ENCODE measurements at regions not wholly inside any gene's neighbourhood (a gene's known extent, or its start where the extent isn't known, plus 50 kb on each side); places are given as distances from the start of the nearest gene placed in this dataset.

DNA sequence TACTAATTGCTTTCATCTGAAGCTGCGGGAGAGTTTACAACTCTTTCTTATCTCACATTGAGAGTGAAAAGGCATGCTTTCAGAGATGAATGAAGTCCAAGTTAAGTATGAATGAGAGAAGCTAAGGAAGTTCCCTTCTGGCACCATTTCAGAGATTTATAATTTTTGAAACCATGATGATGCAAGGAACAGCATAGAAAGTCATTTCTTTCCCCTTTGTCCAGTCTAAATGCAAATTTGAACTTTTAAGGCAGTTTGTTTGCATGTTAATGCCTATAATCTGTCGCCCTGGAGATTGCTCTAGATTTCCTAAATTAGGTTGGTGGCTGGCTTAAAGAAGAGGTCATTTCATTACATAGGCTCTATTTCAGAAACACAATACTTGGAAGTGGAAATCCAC, 594.8 kb upstream of the GOT2 start:
- peaks cover 0 to 46% (median 5%) of the 10 kb centered on the region in 6 donors for H3K9me3 Mint-ChIP-seq
- peaks cover 0 to 4% (median 0%) of the 10 kb centered on the region in 3 donors for H3K36me3 Mint-ChIP-seq
- H3K4me3 Mint-ChIP-seq, result no peak overlapping the region
- H3K27ac Mint-ChIP-seq, result no peak overlapping the region
- no peaks in the 10 kb centered on the region for H3K4me1 Mint-ChIP-seq
- peaks cover 0 to 4% (median 0%) of the 10 kb centered on the region in 3 donors for H3K27me3 Mint-ChIP-seq (ENCODE audit: low read depth in 3 of 3)
- no peak for DNase-seq

- Mint-ChIP-seq H3K9me3 (peaks cover 4 to 41% (median 6%) of the 10 kb centered on the region in 6 donors), H3K27me3 (ENCODE audit: low read depth in 3 of 3) (no peaks in the 10 kb centered on the region), H3K27ac (no peak overlapping the region), H3K4me3 (no peak overlapping the region), H3K4me1 (no peaks in the 10 kb centered on the region), H3K36me3 (peaks cover 0 to 4% (median 0%) of the 10 kb centered on the region in 3 donors)
- no peak for DNase-seq
These were observed 593.8 kb upstream of the GOT2 start for GRCh38 chr16:59327894-59328293.

DNA sequence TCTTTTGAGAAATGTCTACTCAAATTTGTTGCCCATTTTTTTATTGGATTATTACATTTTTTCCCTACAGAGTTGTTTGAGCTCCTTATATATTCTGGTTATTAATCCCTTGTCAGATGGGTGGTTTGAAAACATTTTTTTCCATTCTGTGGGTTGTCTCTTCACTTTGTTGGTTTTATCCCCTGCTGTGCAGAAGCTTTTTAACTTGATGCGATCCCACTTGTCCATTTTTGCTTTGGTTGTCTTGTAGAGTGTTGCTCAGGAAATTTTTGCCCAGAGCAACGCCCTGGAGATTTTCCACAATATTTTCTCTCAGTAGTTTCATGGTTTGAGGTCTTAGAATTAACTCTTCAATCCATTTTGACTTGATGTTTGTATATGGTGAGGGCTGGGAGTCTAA, 592.8 kb upstream of the GOT2 start:
- Mint-ChIP-seq H3K36me3 (peaks cover 0 to 4% (median 0%) of the 10 kb centered on the region in 3 donors), H3K4me1 (no peaks in the 10 kb centered on the region), H3K27ac (no peak overlapping the region), H3K4me3 (no peak overlapping the region), H3K9me3 (peaks cover 2 to 39% (median 5%) of the 10 kb centered on the region in 6 donors), H3K27me3 (ENCODE audit: low read depth in 3 of 3) (no peaks in the 10 kb centered on the region)
- DNase-seq, result no peak

- Mint-ChIP-seq H3K27ac (no peak overlapping the region), H3K4me3 (no peak overlapping the region), H3K9me3 (peaks cover 2 to 33% (median 7%) of the 10 kb centered on the region in 6 donors), H3K4me1 (no peaks in the 10 kb centered on the region), H3K27me3 (ENCODE audit: low read depth in 3 of 3) (no peaks in the 10 kb centered on the region), H3K36me3 (no peaks in the 10 kb centered on the region)
- DNase-seq, result no peak
These were observed 590.3 kb upstream of the GOT2 start for GRCh38 chr16:59324462-59324861.

DNA sequence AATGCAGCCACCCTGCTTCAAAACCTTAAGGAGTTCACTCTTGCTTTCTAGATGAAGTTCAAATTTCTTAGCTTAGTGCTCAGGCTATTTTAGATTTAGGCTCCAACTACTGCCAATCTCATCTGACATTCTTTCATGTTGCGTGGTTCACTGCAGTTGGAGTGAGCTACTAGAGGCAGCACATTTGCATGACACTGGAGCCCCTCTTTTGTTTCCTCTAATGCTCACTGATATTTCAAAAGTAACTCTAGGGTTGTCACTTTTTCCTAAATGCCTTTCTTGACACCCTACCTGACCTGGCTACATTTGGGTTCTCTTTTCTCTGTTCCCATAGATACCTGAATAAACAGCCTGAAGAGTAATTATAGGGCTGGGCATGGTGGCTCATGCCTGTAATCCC, 586.5 kb upstream of the GOT2 start:
- Mint-ChIP-seq H3K27me3 (ENCODE audit: low read depth in 3 of 3) (peaks cover 0 to 6% (median 0%) of the 10 kb centered on the region in 3 donors), H3K4me3 (no peak overlapping the region), H3K36me3 (no peaks in the 10 kb centered on the region), H3K27ac (no peak overlapping the region), H3K4me1 (no peaks in the 10 kb centered on the region), H3K9me3 (peaks cover 0 to 23% (median 3%) of the 10 kb centered on the region in 6 donors)
- DNase-seq, result no peak

DNA sequence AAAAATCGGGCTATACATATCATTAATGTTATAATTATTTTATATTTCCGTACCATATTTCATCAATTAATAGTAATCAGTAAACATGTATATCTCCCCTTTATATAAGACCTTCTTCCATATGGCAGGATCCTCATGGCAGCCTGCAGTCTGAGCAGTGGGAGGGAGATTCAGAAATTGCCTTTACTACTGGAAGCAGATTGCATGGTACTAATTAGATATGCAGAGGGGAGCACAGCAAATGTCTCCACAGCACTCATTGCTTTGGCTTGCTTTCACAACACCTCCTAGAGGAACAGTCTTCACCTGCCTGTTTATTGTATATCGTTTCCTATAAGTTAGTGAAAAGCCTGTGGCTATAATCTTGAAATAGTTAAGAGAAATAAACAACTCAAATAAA, 585.8 kb upstream of the GOT2 start:
- H3K36me3 Mint-ChIP-seq, result no peaks in the 10 kb centered on the region
- no peak overlapping the region for H3K27ac Mint-ChIP-seq
- H3K27me3 Mint-ChIP-seq (ENCODE audit: low read depth in 3 of 3), result peaks cover 0 to 6% (median 0%) of the 10 kb centered on the region in 3 donors
- DNase-seq, result no peak
- H3K4me1 Mint-ChIP-seq, result no peaks in the 10 kb centered on the region
- no peak overlapping the region for H3K4me3 Mint-ChIP-seq
- H3K9me3 Mint-ChIP-seq, result peaks cover 0 to 19% (median 4%) of the 10 kb centered on the region in 6 donors

DNA sequence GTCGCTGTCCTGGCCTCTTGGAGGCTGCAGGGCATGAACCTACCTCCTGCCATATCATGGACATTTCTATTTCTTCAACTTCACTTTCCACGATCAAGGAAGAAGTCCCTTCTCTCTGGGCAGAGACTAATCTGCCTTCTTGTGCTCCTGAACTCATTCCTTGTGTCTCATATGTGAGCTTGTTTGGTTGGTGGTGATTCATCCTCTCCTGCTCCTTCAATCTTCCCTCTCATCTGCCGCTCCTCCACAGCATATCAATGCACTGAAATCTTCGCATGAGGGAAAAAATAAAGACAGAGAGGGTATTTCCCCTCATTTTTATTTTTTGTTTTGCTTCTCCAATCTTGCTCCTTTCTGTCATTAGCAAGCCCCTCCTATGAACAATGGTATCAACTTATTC, 571.7 kb upstream of the GOT2 start:
- no peaks in the 10 kb centered on the region for H3K4me1 Mint-ChIP-seq
- H3K4me3 Mint-ChIP-seq, result no peak overlapping the region
- DNase-seq, result no peak
- peaks cover 0 to 14% (median 3%) of the 10 kb centered on the region in 6 donors for H3K9me3 Mint-ChIP-seq
- no peaks in the 10 kb centered on the region for H3K36me3 Mint-ChIP-seq
- peaks cover 0 to 1% (median 0%) of the 10 kb centered on the region in 3 donors for H3K27me3 Mint-ChIP-seq (ENCODE audit: low read depth in 3 of 3)
- H3K27ac Mint-ChIP-seq, result no peak overlapping the region

DNA sequence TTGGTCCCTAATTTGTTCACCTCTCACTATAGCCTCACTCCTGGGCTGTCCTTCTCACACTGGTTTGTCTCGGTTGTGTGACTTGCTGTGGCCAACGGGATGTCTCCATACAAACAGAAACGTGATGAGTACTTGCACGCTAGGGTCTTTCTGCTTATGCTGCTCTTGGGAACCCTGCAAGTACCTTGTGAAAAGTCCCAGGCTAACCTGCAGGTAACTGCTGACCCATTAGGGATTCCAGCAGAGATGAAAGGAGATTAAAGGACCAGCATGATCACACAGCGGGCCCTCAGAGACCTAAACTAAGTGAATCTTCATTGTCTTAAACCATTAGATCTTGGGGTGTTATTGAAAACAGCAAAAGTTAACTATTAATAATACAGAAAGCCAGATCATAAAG, 562.8 kb upstream of the GOT2 start:
- Mint-ChIP-seq H3K9me3 (peaks cover 0 to 12% (median 3%) of the 10 kb centered on the region in 6 donors), H3K36me3 (no peaks in the 10 kb centered on the region), H3K4me1 (no peaks in the 10 kb centered on the region), H3K27ac (no peak overlapping the region), H3K4me3 (no peak overlapping the region), H3K27me3 (ENCODE audit: low read depth in 3 of 3) (peaks cover 2 to 6% (median 3%) of the 10 kb centered on the region in 3 donors)
- no peak for DNase-seq

DNA sequence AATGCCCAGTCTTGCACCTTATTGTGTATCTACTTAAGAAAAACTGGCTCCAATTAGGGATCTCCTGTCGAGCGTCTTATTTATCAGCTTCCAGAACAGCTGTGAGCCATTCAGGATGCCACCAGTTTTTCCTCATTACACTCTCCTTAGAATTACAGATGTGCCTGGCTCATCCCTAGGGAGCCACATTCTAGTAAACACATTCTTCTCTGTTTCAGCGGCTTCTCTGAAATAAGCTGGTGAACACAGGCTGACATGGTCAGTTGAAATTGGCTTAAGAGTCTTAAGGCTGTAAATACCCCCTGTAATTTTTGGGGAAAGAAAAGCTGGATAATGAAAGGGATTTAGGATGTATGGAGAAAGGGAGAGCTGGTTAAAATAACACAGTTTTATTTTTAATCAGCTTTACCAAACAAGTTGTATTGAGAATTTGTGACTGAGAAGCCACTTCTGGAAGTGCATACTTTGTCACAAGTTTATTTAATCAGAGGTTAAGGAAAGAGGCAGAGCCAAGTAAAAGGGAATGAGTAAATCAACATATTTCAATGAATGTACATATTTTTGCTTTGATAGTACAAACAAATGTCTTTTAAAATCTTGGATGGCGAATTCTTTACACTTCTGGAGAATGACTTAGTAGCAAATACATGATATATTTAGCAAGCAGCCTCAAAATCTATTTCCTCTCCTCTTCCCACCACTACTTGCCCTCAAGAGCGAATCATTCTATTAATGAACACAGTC, 562.0 kb upstream of the GOT2 start:
- peaks cover 0 to 14% (median 3%) of the 10 kb centered on the region in 6 donors for H3K9me3 Mint-ChIP-seq
- peaks cover 2 to 6% (median 3%) of the 10 kb centered on the region in 3 donors for H3K27me3 Mint-ChIP-seq (ENCODE audit: low read depth in 3 of 3)
- H3K27ac Mint-ChIP-seq, result no peak overlapping the region
- DNase-seq, result no peak
- H3K4me3 Mint-ChIP-seq, result no peak overlapping the region
- H3K4me1 Mint-ChIP-seq, result no peaks in the 10 kb centered on the region
- no peaks in the 10 kb centered on the region for H3K36me3 Mint-ChIP-seq

- H3K4me1 Mint-ChIP-seq, result no peaks in the 10 kb centered on the region
- DNase-seq, result no peak
- H3K27ac Mint-ChIP-seq, result no peak overlapping the region
- peaks cover 0 to 13% (median 2%) of the 10 kb centered on the region in 6 donors for H3K9me3 Mint-ChIP-seq
- H3K27me3 Mint-ChIP-seq (ENCODE audit: low read depth in 3 of 3), result peaks cover 2 to 6% (median 3%) of the 10 kb centered on the region in 3 donors
- H3K36me3 Mint-ChIP-seq, result no peaks in the 10 kb centered on the region
- H3K4me3 Mint-ChIP-seq, result no peak overlapping the region
These were observed 561.4 kb upstream of the GOT2 start for GRCh38 chr16:59295474-59295873.

DNA sequence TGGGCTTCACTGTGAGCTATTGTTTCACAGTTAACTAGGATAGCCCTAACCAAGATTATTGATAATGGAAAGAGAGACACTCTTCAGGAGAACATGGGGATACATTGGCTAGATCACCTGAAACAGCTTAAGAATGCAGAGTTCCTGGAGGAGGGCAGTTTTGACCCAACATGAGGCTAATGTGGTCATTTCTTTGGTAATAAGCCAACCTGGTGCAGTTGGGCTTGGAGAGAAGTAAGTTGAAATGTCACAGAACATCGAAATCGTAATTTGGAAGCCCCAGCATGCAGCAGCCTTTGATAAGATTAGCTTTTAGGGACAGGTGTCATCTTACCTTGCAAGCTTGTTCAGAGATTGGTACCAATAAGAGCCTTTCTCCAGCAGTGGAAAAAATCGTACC, 556.6 kb upstream of the GOT2 start:
- H3K4me3 Mint-ChIP-seq, result no peak overlapping the region
- H3K9me3 Mint-ChIP-seq, result peaks cover 0 to 17% (median 4%) of the 10 kb centered on the region in 6 donors
- peaks cover under 1 to 6% (median 2%) of the 10 kb centered on the region in 3 donors for H3K27me3 Mint-ChIP-seq (ENCODE audit: low read depth in 3 of 3)
- H3K4me1 Mint-ChIP-seq, result no peaks in the 10 kb centered on the region
- no peak overlapping the region for H3K27ac Mint-ChIP-seq
- H3K36me3 Mint-ChIP-seq, result no peaks in the 10 kb centered on the region
- no peak for DNase-seq

DNA sequence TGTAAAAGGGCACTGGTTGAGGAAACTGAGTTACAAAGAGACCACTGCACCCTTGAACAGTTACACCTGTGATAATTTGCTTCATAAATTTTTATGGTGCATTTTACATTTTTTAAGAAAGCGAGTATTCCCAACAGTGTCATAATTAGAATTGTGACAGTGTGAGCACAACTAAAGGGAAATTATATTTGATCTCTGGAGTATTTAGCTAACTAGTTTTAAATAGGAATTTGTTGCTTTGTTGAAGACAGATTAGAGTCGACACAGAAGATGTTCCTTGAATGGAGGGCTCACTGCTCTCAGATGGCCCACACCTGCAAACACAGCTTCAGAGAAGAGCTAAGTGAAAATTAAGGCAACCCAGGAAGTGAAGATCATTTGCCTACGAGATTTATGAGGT, 555.0 kb upstream of the GOT2 start:
- Mint-ChIP-seq H3K4me1 (no peaks in the 10 kb centered on the region), H3K27me3 (ENCODE audit: low read depth in 3 of 3) (peaks cover 0 to 3% (median 0%) of the 10 kb centered on the region in 3 donors), H3K27ac (no peak overlapping the region), H3K9me3 (peaks cover 2 to 18% (median 7%) of the 10 kb centered on the region in 6 donors), H3K36me3 (no peaks in the 10 kb centered on the region), H3K4me3 (no peak overlapping the region)
- DNase-seq, result no peak

DNA sequence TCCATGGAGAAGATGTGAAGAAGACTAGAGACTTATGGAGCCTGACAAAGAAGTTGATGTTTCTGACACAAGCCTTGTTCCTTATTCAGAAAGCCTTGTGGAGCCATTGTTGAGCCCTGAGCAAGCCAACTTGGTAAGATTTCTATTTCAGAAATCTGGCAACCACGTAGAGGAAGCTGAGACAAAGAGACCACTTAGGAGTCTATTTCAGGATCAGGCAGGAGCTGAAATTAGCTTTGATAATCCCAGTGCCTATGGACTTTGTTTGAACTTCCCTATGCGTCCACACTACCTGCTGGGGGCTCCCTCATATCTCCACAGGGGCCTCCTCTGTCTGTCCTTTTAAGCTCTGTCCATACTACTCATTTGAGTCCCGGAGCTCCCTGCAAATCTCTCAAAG, 540.0 kb upstream of the GOT2 start:
- Mint-ChIP-seq H3K27me3 (ENCODE audit: low read depth in 3 of 3) (peaks cover 0 to 4% (median 0%) of the 10 kb centered on the region in 3 donors), H3K9me3 (peaks cover 0 to under 1% (median 0%) of the 10 kb centered on the region in 6 donors), H3K36me3 (peaks cover 0 to 2% (median 0%) of the 10 kb centered on the region in 3 donors), H3K4me3 (no peak overlapping the region), H3K27ac (no peak overlapping the region), H3K4me1 (no peaks in the 10 kb centered on the region)
- DNase-seq, result no peak

- Mint-ChIP-seq H3K36me3 (no peaks in the 10 kb centered on the region), H3K9me3 (peaks cover 0 to 2% (median 0%) of the 10 kb centered on the region in 6 donors), H3K4me1 (peaks cover 24 to 42% of the 10 kb centered on the region in 2 donors), H3K27me3 (ENCODE audit: low read depth in 3 of 3) (peaks cover 0 to 13% (median 2%) of the 10 kb centered on the region in 3 donors), H3K27ac (no peak overlapping the region), H3K4me3 (no peak overlapping the region)
- no peak for DNase-seq
These were observed 529.8 kb upstream of the GOT2 start for GRCh38 chr16:59263955-59264354.

DNA sequence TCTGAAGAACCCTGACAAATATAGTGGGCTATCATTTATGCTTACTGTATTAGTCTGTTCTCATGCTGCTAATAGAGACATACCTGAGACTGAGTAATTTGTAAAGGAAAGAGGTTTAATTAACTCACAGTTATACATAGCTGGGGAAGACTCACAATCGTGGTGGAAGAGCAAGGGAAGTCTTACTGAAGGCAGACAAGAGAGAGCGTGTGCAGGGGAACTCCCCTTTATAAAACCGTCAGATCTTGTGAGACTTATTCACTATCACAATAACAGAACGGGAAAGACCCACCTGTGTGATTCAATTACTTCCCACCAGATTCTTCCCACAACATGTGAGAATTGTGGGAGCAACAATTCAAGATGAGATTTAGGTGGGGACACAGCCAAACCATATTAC, 526.8 kb upstream of the GOT2 start:
- no peak for DNase-seq
- no peak overlapping the region for H3K27ac Mint-ChIP-seq
- peaks cover 0 to 1% (median 0%) of the 10 kb centered on the region in 6 donors for H3K9me3 Mint-ChIP-seq
- peaks cover 0 to 16% (median 9%) of the 10 kb centered on the region in 3 donors for H3K27me3 Mint-ChIP-seq (ENCODE audit: low read depth in 3 of 3)
- H3K4me3 Mint-ChIP-seq, result no peak overlapping the region
- H3K4me1 Mint-ChIP-seq, result peaks cover 17 to 33% of the 10 kb centered on the region in 2 donors
- no peaks in the 10 kb centered on the region for H3K36me3 Mint-ChIP-seq
